ENCODE measurements at regions not wholly inside any gene's neighbourhood (a gene's known extent, or its start where the extent isn't known, plus 50 kb on each side); places are given as distances from the start of the nearest gene placed in this dataset.

- H3K36me3 ChIP-seq, result no peaks in the 10 kb centered on the region
- H3K4me1 ChIP-seq, result no peaks in the 10 kb centered on the region
- peaks cover 0 to 19% (median 15%) of the 10 kb centered on the region in 8 donors for H3K9me3 ChIP-seq
- no peak for DNase-seq
- H3K4me3 ChIP-seq, result no peak overlapping the region
- H3K27me3 ChIP-seq (replicated peaks in 1 of 7), result peaks cover 0 to 10% (median 0%) of the 10 kb centered on the region in 7 donors
- no peak for TF ChIP-seq POLR2AphosphoS5 (IDR thresholded peaks at IDR 0.05)
- TF ChIP-seq, protein P1, sequence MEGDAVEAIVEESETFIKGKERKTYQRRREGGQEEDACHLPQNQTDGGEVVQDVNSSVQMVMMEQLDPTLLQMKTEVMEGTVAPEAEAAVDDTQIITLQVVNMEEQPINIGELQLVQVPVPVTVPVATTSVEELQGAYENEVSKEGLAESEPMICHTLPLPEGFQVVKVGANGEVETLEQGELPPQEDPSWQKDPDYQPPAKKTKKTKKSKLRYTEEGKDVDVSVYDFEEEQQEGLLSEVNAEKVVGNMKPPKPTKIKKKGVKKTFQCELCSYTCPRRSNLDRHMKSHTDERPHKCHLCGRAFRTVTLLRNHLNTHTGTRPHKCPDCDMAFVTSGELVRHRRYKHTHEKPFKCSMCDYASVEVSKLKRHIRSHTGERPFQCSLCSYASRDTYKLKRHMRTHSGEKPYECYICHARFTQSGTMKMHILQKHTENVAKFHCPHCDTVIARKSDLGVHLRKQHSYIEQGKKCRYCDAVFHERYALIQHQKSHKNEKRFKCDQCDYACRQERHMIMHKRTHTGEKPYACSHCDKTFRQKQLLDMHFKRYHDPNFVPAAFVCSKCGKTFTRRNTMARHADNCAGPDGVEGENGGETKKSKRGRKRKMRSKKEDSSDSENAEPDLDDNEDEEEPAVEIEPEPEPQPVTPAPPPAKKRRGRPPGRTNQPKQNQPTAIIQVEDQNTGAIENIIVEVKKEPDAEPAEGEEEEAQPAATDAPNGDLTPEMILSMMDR (IDR thresholded peaks at IDR 0.05 in 8 of 11, conservative IDR thresholded peaks at IDR 0.05 in 3 of 11), result no peak
- no peak for TF ChIP-seq POLR2A (IDR thresholded peaks at IDR 0.05)
- intact Hi-C loops (cut with DNase I; ENCODE audit: low total_unique reads), result no loop called here
- no peak overlapping the region for H3K27ac ChIP-seq
Measured at GRCh38 chr2:378364-378763, 90.5 kb upstream of the ALKAL2 start.

GRCh38 chr2:377414-377813 lies 89.5 kb upstream of the ALKAL2 start:
- H3K9me3 ChIP-seq, result peaks cover 0 to 19% (median 15%) of the 10 kb centered on the region in 8 donors
- 61 to 72% (median 66%) methylated on average over 2 of the region's 2 CpGs for WGBS, 5 donors
- TF ChIP-seq POLR2AphosphoS5 (IDR thresholded peaks at IDR 0.05) (no peak), POLR2A (IDR thresholded peaks at IDR 0.05) (no peak)
- TF ChIP-seq, protein P1 (IDR thresholded peaks at IDR 0.05 in 8 of 11, conservative IDR thresholded peaks at IDR 0.05 in 3 of 11), result no peak
- H3K27ac ChIP-seq, result no peak overlapping the region
- intact Hi-C loops (cut with DNase I; ENCODE audit: low total_unique reads), result no loop called here
- H3K27me3 ChIP-seq (replicated peaks in 1 of 7), result peaks cover 0 to 10% (median 0%) of the 10 kb centered on the region in 7 donors
- no peaks in the 10 kb centered on the region for H3K36me3 ChIP-seq
- no peak overlapping the region for H3K4me3 ChIP-seq
- H3K4me1 ChIP-seq, result no peaks in the 10 kb centered on the region
- DNase-seq, result no peak

GRCh38 chr2:375956-376307 lies 88.0 kb upstream of the ALKAL2 start:
- TF ChIP-seq POLR2AphosphoS5 (IDR thresholded peaks at IDR 0.05), result no peak
- TF ChIP-seq, protein P1 (IDR thresholded peaks at IDR 0.05 in 8 of 11, conservative IDR thresholded peaks at IDR 0.05 in 3 of 11), result no peak
- no peak for TF ChIP-seq POLR2A (IDR thresholded peaks at IDR 0.05)
- H3K27ac ChIP-seq, result no peak overlapping the region
- no peak overlapping the region for H3K4me3 ChIP-seq
- peaks cover 0 to 22% (median 16%) of the 10 kb centered on the region in 8 donors for H3K9me3 ChIP-seq
- no peaks in the 10 kb centered on the region for H3K36me3 ChIP-seq
- DNase-seq, result no peak
- no peaks in the 10 kb centered on the region for H3K4me1 ChIP-seq
- intact Hi-C loops (cut with DNase I; ENCODE audit: low total_unique reads), result no loop called here
- peaks cover 0 to 6% (median 0%) of the 10 kb centered on the region in 7 donors for H3K27me3 ChIP-seq (replicated peaks in 1 of 7)
- 67 to 88% (median 71%) methylated on average over 3 of the region's 3 CpGs for WGBS, 5 donors

DNA sequence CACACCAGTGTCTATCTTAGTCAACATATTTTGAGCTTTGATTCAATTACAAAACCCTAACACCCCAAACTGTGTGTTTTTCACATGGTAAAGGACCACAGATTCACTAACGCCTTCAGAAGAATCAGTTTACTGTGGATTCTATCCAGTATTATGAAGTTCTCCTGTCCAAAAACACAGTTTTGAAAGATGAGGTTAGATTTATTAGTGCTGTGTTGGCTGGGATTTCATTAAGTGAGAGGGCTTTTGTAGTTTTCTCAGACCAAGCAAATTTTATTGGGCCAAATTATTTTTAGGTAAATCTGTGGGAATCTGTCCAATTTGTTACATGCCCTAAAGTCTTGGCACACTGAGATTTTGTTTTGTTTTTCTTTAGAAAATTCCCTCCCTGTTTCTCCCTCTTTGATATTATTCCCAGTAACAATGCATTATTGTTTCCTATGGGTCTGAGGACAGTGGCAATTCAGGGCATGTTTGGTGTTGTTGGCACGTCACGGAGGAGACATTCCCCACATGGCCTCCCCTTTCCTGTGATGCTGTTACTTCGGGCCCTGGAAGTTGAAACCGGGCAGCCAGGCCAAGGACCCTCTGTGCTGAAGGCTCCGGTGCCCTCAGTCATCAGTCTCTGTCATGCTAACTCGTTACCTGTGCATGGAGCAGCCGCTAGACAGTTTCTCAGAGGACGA lies 87.5 kb upstream of the ALKAL2 start:
- Histone ChIP-seq H3K36me3 (no peaks in the 10 kb centered on the region), H3K9me3 (peaks cover 0 to 25% (median 16%) of the 10 kb centered on the region in 8 donors), H3K27ac (no peak overlapping the region), H3K27me3 (replicated peaks in 1 of 7) (peaks cover 0 to 6% (median 0%) of the 10 kb centered on the region in 7 donors), H3K4me1 (no peaks in the 10 kb centered on the region), H3K4me3 (no peak overlapping the region)
- TF ChIP-seq, protein P1 (IDR thresholded peaks at IDR 0.05 in 8 of 11, conservative IDR thresholded peaks at IDR 0.05 in 3 of 11), result no peak
- TF ChIP-seq POLR2AphosphoS5 (IDR thresholded peaks at IDR 0.05) (no peak), POLR2A (IDR thresholded peaks at IDR 0.05) (no peak)
- no peak for DNase-seq
- WGBS, 5 donors, result 66 to 76% (median 68%) methylated on average over 9 of the region's 9 CpGs
- intact Hi-C loops (cut with DNase I; ENCODE audit: low total_unique reads), result no loop called here

Measured in spleen (tissue), 11 donors.